ENCODE measurements at regions not wholly inside any gene's neighbourhood (a gene's known extent, or its start where the extent isn't known, plus 50 kb on each side); places are given as distances from the start of the nearest gene placed in this dataset.

GRCh38 chr14:84814391-84814790, 715.6 kb upstream of the FLRT2 start:
- no TSS peak for BruUV-seq (replicated peaks)
- H3K9me3 ChIP-seq (ENCODE audit: low read length), result no peaks in the 10 kb centered on the region
- no peak overlapping the region for H2AFZ ChIP-seq (ENCODE audit: low read length)
- no peaks in the 10 kb centered on the region for H3K9me2 ChIP-seq (ENCODE audit: insufficient read depth, low read length)
- no peak overlapping the region for H3K4me3 ChIP-seq (ENCODE audit: low read depth, low read length, poor library complexity, severe bottlenecking)
- no peaks in the 10 kb centered on the region for H3K79me2 ChIP-seq (ENCODE audit: insufficient read depth, low read depth, low read length)
- no peaks in the 10 kb centered on the region for H4K20me1 ChIP-seq (ENCODE audit: insufficient read depth, low read length)
- H3K27ac ChIP-seq (ENCODE audit: low read depth, low read length, poor library complexity, severe bottlenecking), result no peak overlapping the region
- TF ChIP-seq EZH2phosphoT487 (IDR thresholded peaks at IDR 0.05; ENCODE audit: borderline replicate concordance, low read depth, low read length) (no peak), CTCF (conservative IDR thresholded peaks at IDR 0.05; ENCODE audit: low read length) (no peak)
- CTCF ChIA-PET (ENCODE audit: unreplicated experiment), result no interaction called here
- no peaks in the 10 kb centered on the region for H3K4me1 ChIP-seq (ENCODE audit: insufficient read depth, low read length, poor library complexity, severe bottlenecking)
- intact Hi-C loops (cut with micrococcal nuclease; ENCODE audit: unreplicated experiment), result no loop called here
- POLR2A ChIA-PET, result no interaction called here
- no peaks in the 10 kb centered on the region for H3K36me3 ChIP-seq (ENCODE audit: insufficient read depth, low read length)
- no peak for DNase-seq (ENCODE audit: low spot score)
- no peak overlapping the region for H3K4me2 ChIP-seq (ENCODE audit: low read length)

GRCh38 chr14:84819528-84819927, 710.4 kb upstream of the FLRT2 start:
- H3K4me1 ChIP-seq (ENCODE audit: insufficient read depth, low read length, poor library complexity, severe bottlenecking), result no peaks in the 10 kb centered on the region
- TF ChIP-seq EZH2phosphoT487 (IDR thresholded peaks at IDR 0.05; ENCODE audit: borderline replicate concordance, low read depth, low read length) (no peak), CTCF (conservative IDR thresholded peaks at IDR 0.05; ENCODE audit: low read length) (no peak)
- H3K9me3 ChIP-seq (ENCODE audit: low read length), result no peaks in the 10 kb centered on the region
- ChIA-PET CTCF (ENCODE audit: unreplicated experiment) (no interaction called here), POLR2A (no interaction called here)
- no peaks in the 10 kb centered on the region for H4K20me1 ChIP-seq (ENCODE audit: insufficient read depth, low read length)
- no peaks in the 10 kb centered on the region for H3K79me2 ChIP-seq (ENCODE audit: insufficient read depth, low read depth, low read length)
- H3K9me2 ChIP-seq (ENCODE audit: insufficient read depth, low read length), result no peaks in the 10 kb centered on the region
- BruUV-seq (replicated peaks), result no TSS peak
- intact Hi-C loops (cut with micrococcal nuclease; ENCODE audit: unreplicated experiment), result no loop called here
- no peaks in the 10 kb centered on the region for H3K36me3 ChIP-seq (ENCODE audit: insufficient read depth, low read length)
- H3K4me2 ChIP-seq (ENCODE audit: low read length), result no peak overlapping the region
- H3K4me3 ChIP-seq (ENCODE audit: low read depth, low read length, poor library complexity, severe bottlenecking), result no peak overlapping the region
- no peak for DNase-seq (ENCODE audit: low spot score)
- no peak overlapping the region for H3K27ac ChIP-seq (ENCODE audit: low read depth, low read length, poor library complexity, severe bottlenecking)
- H2AFZ ChIP-seq (ENCODE audit: low read length), result no peak overlapping the region

GRCh38 chr14:84825481-84826251, 704.3 kb upstream of the FLRT2 start:
- DNase-seq (ENCODE audit: low spot score), result no peak
- Histone ChIP-seq H3K4me3 (ENCODE audit: low read depth, low read length, poor library complexity, severe bottlenecking) (no peak overlapping the region), H4K20me1 (ENCODE audit: insufficient read depth, low read length) (no peaks in the 10 kb centered on the region), H2AFZ (ENCODE audit: low read length) (no peak overlapping the region), H3K4me1 (ENCODE audit: insufficient read depth, low read length, poor library complexity, severe bottlenecking) (no peaks in the 10 kb centered on the region), H3K79me2 (ENCODE audit: insufficient read depth, low read depth, low read length) (no peaks in the 10 kb centered on the region), H3K36me3 (ENCODE audit: insufficient read depth, low read length) (no peaks in the 10 kb centered on the region), H3K4me2 (ENCODE audit: low read length) (no peak overlapping the region), H3K27ac (ENCODE audit: low read depth, low read length, poor library complexity, severe bottlenecking) (no peak overlapping the region), H3K9me2 (ENCODE audit: insufficient read depth, low read length) (no peaks in the 10 kb centered on the region), H3K9me3 (ENCODE audit: low read length) (no peaks in the 10 kb centered on the region)
- BruUV-seq (replicated peaks), result no TSS peak
- ChIA-PET CTCF (ENCODE audit: unreplicated experiment) (no interaction called here), POLR2A (no interaction called here)
- TF ChIP-seq EZH2phosphoT487 (IDR thresholded peaks at IDR 0.05; ENCODE audit: borderline replicate concordance, low read depth, low read length) (no peak), CTCF (conservative IDR thresholded peaks at IDR 0.05; ENCODE audit: low read length) (no peak)
- intact Hi-C loops (cut with micrococcal nuclease; ENCODE audit: unreplicated experiment), result no loop called here

All from OCI-LY7 (cell line).